SIG-M5 (cell line): ENCODE measurements at regions not wholly inside any gene's neighbourhood (a gene's known extent, or its start where the extent isn't known, plus 50 kb on each side); places are given as distances from the start of the nearest gene placed in this dataset.

Experiments
- DNase-seq: peaks from one replicate; lab custom pipeline; 2025; lab: John Stamatoyannopoulos, UW

DNA sequence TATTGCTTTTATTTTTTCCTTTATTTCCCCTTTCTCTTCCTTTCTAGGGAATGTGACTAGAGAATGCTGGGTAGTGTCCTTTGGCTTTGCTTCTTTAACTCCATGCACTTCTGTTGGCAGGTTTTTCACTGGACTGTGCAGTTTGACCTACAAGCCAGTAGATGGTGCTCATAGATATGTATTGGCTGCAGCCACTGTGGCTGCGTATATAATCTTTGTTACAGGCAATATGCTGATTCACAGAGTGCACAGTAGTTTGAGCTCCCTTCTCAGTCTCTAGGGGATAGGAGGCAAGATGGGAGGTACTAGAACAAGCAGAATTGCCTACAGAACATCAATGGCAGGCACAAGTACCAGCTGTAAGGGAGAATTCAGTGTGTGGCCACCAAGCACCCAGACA lies 503.5 kb downstream of the LRFN5 start:
- DNase-seq = no peak

DNA sequence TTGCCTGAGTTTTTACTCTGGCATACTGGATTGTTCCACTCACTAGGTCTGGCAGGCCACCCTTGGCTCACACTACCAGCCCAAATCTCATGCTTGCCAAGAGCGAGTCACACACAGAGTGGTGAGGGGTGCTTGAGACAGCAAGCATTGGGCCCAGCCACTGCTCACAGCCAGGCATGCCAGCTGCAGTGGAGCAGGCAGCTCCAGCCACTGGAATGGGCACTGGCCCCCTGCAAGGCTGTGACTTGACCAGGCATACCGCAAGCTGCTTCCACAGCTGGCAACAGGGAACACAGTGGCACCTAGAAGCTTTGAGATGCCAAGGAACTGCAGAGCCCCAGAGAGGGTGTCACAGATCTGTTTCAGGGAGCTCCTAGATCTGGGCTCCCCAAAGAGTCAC lies 488.5 kb downstream of the LRFN5 start:
- no peak for DNase-seq

DNA sequence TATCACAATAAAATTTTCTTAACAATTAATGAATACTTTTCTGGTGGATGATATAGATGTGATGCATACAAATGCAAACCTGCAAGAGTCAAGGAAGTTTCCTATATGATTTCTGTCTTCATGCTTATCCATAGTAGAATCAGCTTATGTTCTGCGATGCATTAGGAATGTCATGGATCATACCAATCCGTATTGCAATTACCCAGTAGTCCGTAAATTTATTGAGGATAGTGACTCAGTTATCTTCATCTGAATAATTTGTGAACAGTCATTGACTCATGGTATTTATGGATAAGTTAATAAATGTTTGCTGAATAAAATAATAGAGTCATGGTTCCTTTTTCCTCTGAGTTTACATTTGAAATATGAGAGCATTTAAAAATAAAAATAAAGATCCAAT lies 483.4 kb downstream of the LRFN5 start:
- no peak for DNase-seq

GRCh38 chr14:42079911-42080310 lies 473.2 kb downstream of the LRFN5 start:
- no peak for DNase-seq

DNA sequence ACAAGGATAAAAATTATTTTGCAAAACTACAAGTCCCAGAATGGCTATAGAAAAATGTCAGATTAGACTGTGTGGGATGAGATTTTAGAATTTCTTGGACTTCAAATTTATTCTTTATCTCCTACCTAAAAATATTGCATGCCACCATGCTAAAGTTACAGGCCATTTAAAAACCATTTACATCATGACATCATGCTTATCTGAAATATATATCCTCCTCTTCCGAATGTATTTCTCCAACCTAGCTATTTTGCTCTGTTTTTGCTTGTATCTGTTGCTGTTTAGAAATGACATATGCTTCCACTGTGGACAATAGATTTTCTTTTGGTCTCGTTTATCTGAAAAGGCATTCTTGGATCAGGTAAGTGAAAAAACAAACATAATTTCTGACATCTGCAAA lies 471.7 kb downstream of the LRFN5 start:
- DNase-seq = no peak

- no peak for DNase-seq
These were observed 463.4 kb downstream of the LRFN5 start for GRCh38 chr14:42070031-42070430.

DNA sequence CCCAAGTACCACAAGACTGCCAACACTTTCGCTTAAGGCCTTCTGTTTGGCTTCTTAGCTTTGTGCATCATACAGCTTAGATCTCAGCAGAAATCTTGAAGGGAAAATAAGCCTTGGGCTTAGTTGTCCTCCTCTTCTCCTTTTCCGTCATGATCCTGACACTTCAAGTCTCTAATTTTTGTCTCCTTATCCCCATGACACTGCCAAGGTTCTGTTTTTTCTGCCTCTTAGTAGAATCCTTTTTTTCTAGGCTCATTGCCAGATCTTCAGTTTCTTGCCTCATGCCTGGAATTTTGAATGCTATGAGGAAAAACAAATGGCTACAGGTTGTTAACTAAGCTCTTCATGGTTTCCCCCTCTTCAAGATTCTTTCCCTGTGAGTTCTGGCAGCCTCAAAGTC lies 450.4 kb downstream of the LRFN5 start:
- no peak for DNase-seq

- DNase-seq = no peak
These were observed 440.9 kb downstream of the LRFN5 start for GRCh38 chr14:42047421-42048055.

DNA sequence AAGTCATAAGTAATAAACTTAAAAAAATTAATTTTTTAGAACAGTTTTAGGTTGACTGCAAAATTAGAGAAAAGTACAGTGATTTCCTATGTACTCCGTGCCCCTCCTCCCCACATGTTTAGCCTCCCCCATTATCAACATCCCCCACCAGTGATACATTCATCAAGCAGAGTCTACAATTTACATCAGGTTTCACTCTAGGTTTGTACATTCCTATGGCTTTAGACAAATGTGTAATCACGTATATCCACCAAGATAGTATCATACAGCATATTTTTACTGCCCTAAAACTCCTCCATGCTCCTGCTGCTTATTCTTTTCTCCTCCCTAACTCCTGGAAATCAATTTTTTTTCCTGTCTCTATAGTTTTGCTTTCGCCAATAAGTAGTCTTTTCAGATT lies 438.7 kb downstream of the LRFN5 start:
- DNase-seq = no peak

DNA sequence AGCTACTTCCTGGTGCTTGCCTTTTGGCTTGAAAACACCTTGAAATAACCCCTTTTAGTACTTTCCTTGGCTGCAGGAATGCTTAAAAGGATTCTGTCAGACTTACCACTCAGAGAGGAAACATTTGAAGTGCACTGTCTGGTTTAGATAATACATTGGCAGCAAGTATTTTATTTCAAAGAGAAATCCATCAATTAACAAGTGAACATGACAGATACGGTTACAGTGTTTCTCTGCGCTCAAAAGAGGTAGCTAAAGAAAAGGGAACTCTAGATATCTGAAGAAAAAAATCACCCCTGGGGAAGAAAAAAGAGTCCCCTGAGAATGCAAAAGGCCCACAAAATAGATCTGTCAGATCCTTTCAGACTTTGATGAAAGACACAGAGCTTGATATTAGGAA lies 421.9 kb downstream of the LRFN5 start:
- DNase-seq = no peak

DNA sequence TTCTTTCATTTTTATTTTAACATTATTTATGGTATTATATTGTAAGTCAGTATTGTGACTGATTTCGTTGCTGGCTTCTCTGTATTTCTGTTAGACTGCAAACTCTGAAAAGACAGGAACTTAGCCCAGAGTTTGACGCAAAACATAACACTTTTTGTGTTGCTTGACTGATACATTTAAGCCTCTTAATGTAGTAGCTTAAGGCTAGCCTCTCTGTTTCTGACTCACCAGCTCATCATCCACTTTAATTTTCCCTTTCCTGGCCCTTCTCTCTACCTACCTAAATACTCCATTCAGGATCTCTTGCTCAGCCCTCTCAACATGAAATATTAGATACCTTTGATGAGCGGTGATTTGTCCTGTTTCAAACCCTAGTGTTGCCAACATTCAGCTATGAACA lies 420.6 kb downstream of the LRFN5 start:
- no peak for DNase-seq

DNA sequence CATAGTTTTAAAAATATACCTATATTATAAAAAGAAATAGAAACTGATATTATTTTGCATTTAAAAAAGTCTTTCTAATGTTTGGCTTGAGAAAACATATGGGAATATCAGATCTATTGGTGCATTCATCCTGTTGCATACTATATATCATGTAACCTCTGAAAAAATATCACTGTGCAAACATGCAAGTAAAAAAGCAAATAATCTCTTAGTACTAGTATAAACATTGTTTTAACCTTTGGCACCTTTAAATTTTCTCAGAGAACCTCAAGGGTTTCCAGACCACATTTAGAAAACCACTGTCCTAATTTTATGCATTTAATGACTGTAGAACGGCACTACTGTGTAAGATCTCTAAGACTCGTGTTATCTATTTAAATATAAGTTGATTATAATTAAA lies 416.8 kb downstream of the LRFN5 start:
- no peak for DNase-seq

GRCh38 chr14:42014301-42014700 lies 407.6 kb downstream of the LRFN5 start:
- no peak for DNase-seq

DNA sequence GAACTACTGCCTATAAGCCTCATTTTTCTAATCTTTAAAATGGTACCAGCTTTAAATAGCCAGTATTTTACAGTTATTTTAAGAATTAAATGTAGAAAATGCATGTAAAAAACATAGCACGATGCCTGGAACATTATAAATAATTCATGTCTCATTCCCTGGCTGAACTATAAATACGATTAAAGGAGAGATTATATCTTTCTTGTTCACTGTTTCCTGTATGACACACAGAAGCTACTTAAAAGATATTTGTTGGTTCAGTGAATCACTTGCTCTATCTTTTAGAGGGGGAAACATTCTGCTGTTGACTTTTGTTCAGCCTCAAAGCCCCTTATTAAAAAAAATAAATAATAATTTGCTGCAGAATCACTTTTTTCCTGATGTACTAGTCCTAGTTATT lies 406.9 kb downstream of the LRFN5 start:
- DNase-seq = no peak

GRCh38 chr14:42013153-42013552 lies 406.5 kb downstream of the LRFN5 start:
- DNase-seq = no peak

- DNase-seq = no peak
These were observed 404.5 kb downstream of the LRFN5 start for GRCh38 chr14:42011221-42011620.

GRCh38 chr14:42004321-42004720 lies 397.6 kb downstream of the LRFN5 start:
- DNase-seq = no peak

- no peak for DNase-seq
These were observed 395.5 kb downstream of the LRFN5 start for GRCh38 chr14:42002141-42002540.

DNA sequence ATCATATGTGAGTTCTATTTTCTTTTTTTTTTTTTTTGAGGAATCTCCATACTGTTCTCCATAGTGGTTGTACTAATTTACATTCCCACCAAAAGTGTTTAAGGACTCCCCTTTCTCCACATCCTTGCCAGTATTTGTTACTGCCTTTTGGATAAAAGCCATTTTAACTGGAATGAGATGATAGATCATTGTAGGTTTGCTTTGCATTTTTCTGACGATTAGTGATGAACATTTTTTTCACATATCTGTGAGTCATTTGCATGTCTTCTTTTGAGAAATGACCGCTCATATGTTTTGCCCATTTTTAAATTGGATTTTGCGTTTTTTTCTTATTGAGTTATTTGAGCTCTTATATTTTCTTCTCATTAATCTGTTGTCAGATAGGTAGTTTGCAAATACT lies 394.8 kb downstream of the LRFN5 start:
- DNase-seq = no peak

DNA sequence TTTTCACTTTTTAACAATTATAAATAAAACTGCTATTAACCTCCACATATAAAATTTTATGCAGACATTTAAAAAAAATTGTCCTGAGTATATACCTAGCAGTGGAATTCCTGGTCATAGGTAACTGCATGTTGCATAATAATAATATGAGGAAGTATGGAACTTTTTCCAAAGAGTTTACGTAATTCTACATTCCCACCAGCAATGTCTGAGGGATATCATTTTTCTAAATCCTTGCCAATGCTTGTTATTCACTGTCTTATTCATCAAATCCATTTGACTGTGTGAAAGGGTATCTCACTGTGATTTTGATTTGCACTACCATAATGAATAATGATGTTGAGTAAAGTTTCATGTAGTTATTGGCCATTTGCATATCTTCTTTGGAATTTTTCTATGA lies 393.8 kb downstream of the LRFN5 start:
- no peak for DNase-seq

GRCh38 chr14:41993687-41994086 lies 387.0 kb downstream of the LRFN5 start:
- no peak for DNase-seq

DNA sequence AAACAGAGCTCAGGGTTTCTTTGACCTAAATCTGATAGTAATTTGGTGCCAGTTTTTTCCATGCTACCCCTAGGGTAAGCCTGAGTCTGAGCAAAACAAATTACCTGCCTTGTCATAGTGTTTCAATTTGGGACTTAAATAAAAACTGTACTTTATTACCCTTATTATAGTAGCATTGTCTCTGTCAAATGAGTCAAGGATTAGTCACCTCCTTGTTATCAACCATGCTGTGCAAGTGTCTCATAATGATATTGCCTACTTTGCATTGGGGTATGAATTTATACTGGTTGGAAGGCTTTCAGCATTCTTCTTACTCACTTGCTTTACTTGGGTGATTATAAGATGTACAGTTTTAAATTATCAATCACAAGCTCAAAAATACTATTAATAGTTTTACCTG lies 380.0 kb downstream of the LRFN5 start:
- no peak for DNase-seq

- no peak for DNase-seq
These were observed 379.5 kb downstream of the LRFN5 start for GRCh38 chr14:41986083-41986645.

DNA sequence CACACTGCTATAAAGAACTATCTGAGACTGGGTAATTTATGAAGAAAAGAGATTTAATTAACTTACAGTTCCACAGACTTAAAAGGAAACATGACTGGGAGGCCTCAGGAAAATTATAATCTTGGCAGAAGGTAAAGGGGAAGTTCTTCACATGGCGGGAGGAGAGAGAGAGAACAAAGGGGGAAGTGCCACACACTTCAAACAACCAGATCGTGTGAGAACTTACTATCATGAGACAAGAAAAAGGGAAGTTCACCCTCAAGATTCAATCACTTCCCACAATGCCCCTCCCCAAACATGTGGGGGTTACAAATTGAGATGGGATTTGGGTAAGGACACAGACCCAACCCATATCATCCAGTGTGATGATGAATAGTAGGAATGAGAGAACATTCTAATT lies 366.5 kb downstream of the LRFN5 start:
- no peak for DNase-seq
